Activated naive CD8-positive, alpha-beta T cell treated with anti-CD3 and anti-CD28 coated beads, Interleukin-2, amount 50 U/mL, for 16 hours (primary cell): ENCODE measurements at regions not wholly inside any gene's neighbourhood (a gene's known extent, or its start where the extent isn't known, plus 50 kb on each side); places are given as distances from the start of the nearest gene placed in this dataset.

Experiments
- DNase-seq: peaks from one replicate; pipeline ENCODE4 v3.0.0-alpha.2; 2020; ENCODE audit warnings: low read depth, low spot score

DNA sequence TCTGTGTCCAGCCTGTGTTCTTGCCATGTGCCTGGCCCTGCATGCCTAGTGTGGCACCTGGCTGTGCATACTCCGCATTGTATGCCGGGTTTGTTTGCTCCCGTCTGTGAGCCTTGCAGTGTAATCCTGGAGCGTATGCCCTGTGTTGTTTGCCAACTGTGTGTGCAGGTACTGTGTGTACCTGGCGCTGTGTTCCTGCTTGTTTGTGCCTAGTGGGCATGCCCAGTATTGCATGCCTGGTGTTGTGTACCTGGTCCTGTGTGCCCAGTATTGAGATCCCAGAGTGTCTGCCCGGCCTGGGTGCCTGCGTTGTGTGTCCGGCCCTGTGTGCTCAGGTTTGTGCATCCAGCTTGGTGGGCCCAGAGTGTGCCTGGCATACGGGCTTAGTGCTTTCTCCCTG lies 54.5 kb upstream of the CHRNA7 start:
- no peak for DNase-seq

GRCh38 chr15:31977138-31977537 lies 53.2 kb upstream of the CHRNA7 start:
- no peak for DNase-seq

DNA sequence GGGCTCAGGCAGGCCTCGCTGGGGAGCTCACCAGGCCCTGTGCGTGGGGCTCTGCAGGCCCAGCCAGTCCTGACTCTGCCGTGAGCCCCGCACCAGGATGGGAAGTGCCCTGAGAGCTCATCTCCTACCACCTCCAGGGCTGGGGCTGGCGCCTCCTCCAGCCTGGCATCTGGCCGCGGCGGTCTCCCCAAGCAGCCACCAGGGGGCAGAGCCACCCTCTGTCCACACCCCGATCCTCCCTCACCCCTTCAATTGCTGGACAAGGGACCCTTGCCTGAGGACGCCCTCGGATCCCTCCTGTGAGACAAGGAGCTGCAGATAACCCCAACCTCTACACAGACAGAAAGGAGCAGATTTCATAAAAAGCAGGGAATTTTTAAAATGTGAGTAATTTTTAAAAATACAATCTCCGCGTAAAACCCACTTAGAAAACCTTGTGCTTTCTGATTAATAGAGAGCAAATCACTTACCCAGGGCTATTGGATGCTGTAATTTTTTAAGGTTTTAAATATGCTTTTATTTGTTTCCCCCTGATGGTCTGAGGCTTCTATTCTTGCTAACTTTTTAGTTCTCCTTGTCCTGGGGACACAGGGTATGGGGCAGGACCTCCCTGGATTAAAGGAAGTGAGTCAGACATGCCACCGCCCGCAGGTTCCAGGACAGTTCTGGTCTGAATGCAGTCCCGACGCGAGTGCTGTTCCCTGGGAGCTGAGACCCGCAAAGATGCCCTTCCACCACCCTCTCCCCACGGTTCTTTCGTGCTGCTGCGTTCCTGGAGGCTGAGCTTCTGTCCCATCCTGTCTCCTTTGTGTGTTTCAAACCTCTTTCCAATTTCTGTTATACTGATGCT lies 52.3 kb upstream of the CHRNA7 start:
- no peak for DNase-seq
